A673 (cell line): ENCODE measurements at regions not wholly inside any gene's neighbourhood (a gene's known extent, or its start where the extent isn't known, plus 50 kb on each side); places are given as distances from the start of the nearest gene placed in this dataset.

Experiments used
- BruUV-seq: library from RNA; stranded (reverse); fragments of 400-500 nt; replicated peaks from 2 replicates; lab custom pipeline; 2021; lab: Mats Ljungman, UMichigan
- CTCF ChIA-PET: fragments of 300-600 bp; sonication (Branson Sonifier 250); formaldehyde crosslinking; loops from one replicate; lab custom pipeline; 2022; ENCODE audit warnings: antibody characterized with exemption; lab: Charles Lee
- POLR2A ChIA-PET: fragments of 300-600 bp; sonication (Branson Sonifier 250); formaldehyde crosslinking; loops from one replicate; lab custom pipeline; 2022; ENCODE audit warnings: antibody characterized with exemption; ENCODE audit not compliant: low non-redundant PET; lab: Charles Lee
- DNase-seq: peaks from one replicate; pipeline ENCODE4 v3.0.0-alpha.2; 2015; ENCODE audit warnings: low spot score
- H3K27ac ChIP-seq: fragments of 200-600 bp; sonication (generic); 2 replicates; pipeline ENCODE4 v1.5.1; 2016; ENCODE audit warnings: mixed run types, low read depth, mild to moderate bottlenecking, mixed read lengths, antibody characterized with exemption, low read length; ENCODE audit not compliant: poor library complexity, severe bottlenecking
- H3K27me3 ChIP-seq: fragments of 200-600 bp; sonication (generic); replicated peaks from 2 replicates; pipeline ENCODE4 v1.6.1; 2017; ENCODE audit warnings: mixed run types, low read depth, mild to moderate bottlenecking, mixed read lengths, antibody characterized with exemption, low read length; ENCODE audit not compliant: insufficient read depth, poor library complexity
- H3K36me3 ChIP-seq: fragments of 200-600 bp; sonication (generic); 2 replicates; pipeline ENCODE4 v1.6.1; 2016; ENCODE audit warnings: mixed run types, mild to moderate bottlenecking, mixed read lengths, antibody characterized with exemption, low read length; ENCODE audit not compliant: insufficient read depth, poor library complexity, severe bottlenecking
- H3K4me1 ChIP-seq: fragments of 200-600 bp; sonication (generic); 2 replicates; pipeline ENCODE4 v1.6.1; 2017; ENCODE audit warnings: mixed run types, mild to moderate bottlenecking, mixed read lengths, antibody characterized with exemption, low read length; ENCODE audit not compliant: insufficient read depth, poor library complexity, severe bottlenecking
- H3K4me3 ChIP-seq: fragments of 200-600 bp; sonication (generic); 2 replicates; pipeline ENCODE4 v1.5.1; 2016; ENCODE audit warnings: low read depth, mixed run types, mild to moderate bottlenecking, mixed read lengths, low read length; ENCODE audit not compliant: poor library complexity, severe bottlenecking
- H3K9me3 ChIP-seq: fragments of 200-600 bp; sonication (generic); 2 replicates; pipeline ENCODE4 v1.6.1; 2016; ENCODE audit warnings: mixed run types, low read depth, mild to moderate bottlenecking, mixed read lengths, antibody characterized with exemption, low read length; ENCODE audit not compliant: poor library complexity, severe bottlenecking
- CTCF ChIP-seq: fragments of 300-800, 200-600 bp; sonication (generic); conservative IDR thresholded peaks from 2 replicates; pipeline ENCODE4 v1.5.1; 2017; ENCODE audit warnings: low read depth, mild to moderate bottlenecking, antibody characterized with exemption, low read length, moderate library complexity, mixed read lengths
- EZH2 ChIP-seq: fragments of 200-600 bp; sonication (generic); IDR thresholded peaks from 2 replicates; pipeline ENCODE4 v1.6.1; 2017; ENCODE audit warnings: borderline replicate concordance, low read depth, mild to moderate bottlenecking, mixed read lengths, antibody characterized with exemption, low read length; ENCODE audit not compliant: poor library complexity, severe bottlenecking
- intact Hi-C: fragments of 100-400 bp; cut with micrococcal nuclease; formaldehyde crosslinking; loops from one replicate; pipeline ENCODE4 v1.10.0; 2022; ENCODE audit not compliant: unreplicated experiment

GRCh38 chr1:218939095-218939494, 234.6 kb upstream of the LYPLAL1 start:
- TF ChIP-seq CTCF (no peak), EZH2 (no peak)
- no peaks in the 10 kb centered on the region for H3K9me3 ChIP-seq
- no peak for DNase-seq
- ChIA-PET POLR2A (no interaction called here), CTCF (no interaction called here)
- no peaks in the 10 kb centered on the region for H3K4me1 ChIP-seq
- intact Hi-C loops: no loop called here
- H3K27ac ChIP-seq: no peak overlapping the region
- H3K36me3 ChIP-seq: no peaks in the 10 kb centered on the region
- no TSS peak for BruUV-seq
- H3K27me3 ChIP-seq: peaks cover 21% of the 10 kb centered on the region
- no peak overlapping the region for H3K4me3 ChIP-seq

DNA sequence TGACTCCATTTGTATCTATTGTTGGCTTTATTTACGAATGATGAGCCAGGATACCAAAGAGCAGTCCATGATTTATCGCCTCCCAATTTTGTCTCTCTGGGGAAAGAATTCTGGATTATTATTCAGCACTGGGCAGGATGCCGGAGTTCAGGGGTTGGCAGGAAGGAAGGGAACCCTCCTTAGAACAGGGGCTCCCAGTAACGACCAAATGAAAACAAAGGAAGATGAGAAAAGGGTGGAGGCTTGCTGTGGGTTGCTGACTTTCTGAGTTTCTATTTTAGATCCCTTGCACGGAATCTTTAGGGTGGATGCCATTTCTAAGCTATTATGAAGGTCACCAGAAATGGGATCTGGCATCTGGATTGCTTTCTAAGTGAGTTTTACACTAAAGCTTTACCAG, 231.2 kb upstream of the LYPLAL1 start:
- ChIA-PET POLR2A (no interaction called here), CTCF (no interaction called here)
- BruUV-seq: no TSS peak
- TF ChIP-seq CTCF: no peak
- TF ChIP-seq EZH2: no peak
- Histone ChIP-seq H3K4me3 (no peak overlapping the region), H3K27me3 (peaks cover 18% of the 10 kb centered on the region), H3K9me3 (no peaks in the 10 kb centered on the region), H3K4me1 (no peaks in the 10 kb centered on the region), H3K36me3 (no peaks in the 10 kb centered on the region), H3K27ac (no peak overlapping the region)
- DNase-seq: no peak
- intact Hi-C loops: no loop called here

DNA sequence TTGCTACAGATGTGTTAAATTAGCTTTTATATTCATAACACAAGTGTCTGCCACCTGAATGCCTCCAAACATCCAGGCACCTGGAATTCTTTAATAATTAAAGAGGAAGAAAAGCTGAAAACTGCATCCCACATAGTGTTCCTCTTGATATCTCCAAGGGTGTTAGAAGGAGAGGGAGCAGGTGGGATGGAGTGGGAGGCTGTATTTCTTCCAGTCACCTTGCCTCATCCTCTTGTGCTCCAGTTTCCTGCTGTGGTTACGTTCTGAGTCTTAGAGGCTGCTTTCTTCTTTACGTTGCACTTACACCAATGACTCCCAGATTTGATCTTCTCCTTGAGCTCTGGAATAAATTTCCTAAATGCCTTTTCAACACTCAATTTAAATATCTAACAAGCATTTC, 230.3 kb upstream of the LYPLAL1 start:
- TF ChIP-seq CTCF (no peak), EZH2 (no peak)
- CTCF ChIA-PET: no interaction called here
- POLR2A ChIA-PET: no interaction called here
- intact Hi-C loops: no loop called here
- no peak for DNase-seq
- no peaks in the 10 kb centered on the region for H3K9me3 ChIP-seq
- no peak overlapping the region for H3K27ac ChIP-seq
- peaks cover 18% of the 10 kb centered on the region for H3K27me3 ChIP-seq
- H3K36me3 ChIP-seq: no peaks in the 10 kb centered on the region
- H3K4me1 ChIP-seq: no peaks in the 10 kb centered on the region
- H3K4me3 ChIP-seq: no peak overlapping the region
- no TSS peak for BruUV-seq
